Thyroid gland (tissue), 4 donors: ENCODE measurements at regions not wholly inside any gene's neighbourhood (a gene's known extent, or its start where the extent isn't known, plus 50 kb on each side); places are given as distances from the start of the nearest gene placed in this dataset.

Source experiments
- DNase-seq, 2 donors: peaks; one replicate each; pipeline ENCODE4 v3.0.0-alpha.2; 2019
- H3K27ac ChIP-seq, 3 donors: fragments of 200-600 bp; sonication (generic); 1 replicate in 2 of 3; 2 replicates in 1 of 3; pipeline ENCODE4 v1.5.1; 2016 to 2019; ENCODE audit warnings: mild to moderate bottlenecking in 1 of 3, moderate library complexity in 1 of 3
- H3K27me3 ChIP-seq: fragments of 200-600 bp; sonication (generic); one replicate; pipeline ENCODE4 v1.5.1; 2019
- H3K36me3 ChIP-seq, 2 donors: fragments of 200-600 bp; sonication (generic); one replicate each; pipeline ENCODE4 v1.5.1; 2016 to 2019
- H3K4me1 ChIP-seq, 2 donors: fragments of 200-600 bp; sonication (generic); one replicate each; pipeline ENCODE4 v1.5.1; 2017 to 2019
- H3K4me3 ChIP-seq, 3 donors: fragments of 200-600 bp; sonication (generic); replicated peaks in 1 of 3; 1 replicate in 2 of 3; 2 replicates in 1 of 3; pipeline ENCODE4 v1.5.1; 2016; ENCODE audit warnings: mild to moderate bottlenecking in 1 of 3
- H3K9me3 ChIP-seq: fragments of 200-600 bp; sonication (generic); one replicate; pipeline ENCODE4 v1.5.1; 2017
- POLR2A ChIP-seq, 2 donors: fragments of 450-650 bp; IDR thresholded peaks; one replicate each; pipeline ENCODE4 v1.6.1; 2017; ENCODE audit warnings: antibody characterized with exemption in 2 of 2, mild to moderate bottlenecking in 2 of 2, moderate library complexity in 1 of 2
- WGBS, 2 donors: methylation state at CpG; one replicate each; pipeline ENCODE4 v1.1.5; 2017; 5-methylcytosine and 5-hydroxymethylcytosine counted together
- intact Hi-C: fragments of 100-400 bp; cut with DNase I; formaldehyde crosslinking; loops from one replicate; pipeline ENCODE4 v1.15.1; 2023
- TF ChIP-seq, protein P1 (sequence below), 6 experiments: fragments of 200-600 bp in 3 of 6; fragments of 450-650 bp in 3 of 6; sonication (generic) in 3 of 6; IDR thresholded peaks; one replicate each; pipeline ENCODE4 v1.5.1; 2016 to 2019; ENCODE audit warnings: antibody characterized with exemption in 6 of 6, mild to moderate bottlenecking in 2 of 6, inconsistent platforms in 1 of 6, moderate library complexity in 1 of 6

DNA sequence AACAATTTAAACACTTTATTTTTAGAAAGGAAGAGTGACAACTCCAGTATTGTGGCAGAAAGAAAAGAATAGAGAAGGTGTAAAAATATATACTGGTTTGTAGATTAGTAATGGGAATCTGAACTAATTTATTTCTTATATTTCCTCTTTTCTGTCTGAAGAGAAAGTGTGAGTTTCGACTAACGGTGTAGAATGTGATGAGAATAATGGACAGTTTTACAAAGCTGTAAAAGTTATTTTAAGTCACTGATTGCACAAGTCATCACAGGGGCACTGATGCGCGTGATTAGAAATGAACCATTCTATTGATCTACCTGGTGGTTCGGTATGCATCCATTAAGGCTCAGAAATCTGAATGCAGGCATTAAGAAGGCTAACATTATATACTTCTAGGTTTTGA, 158.5 kb upstream of the ATXN7L3B start:
- 90 to 92% methylated on average over 5 of the region's 5 CpGs for WGBS, 2 donors
- no peaks in the 10 kb centered on the region for H3K4me1 ChIP-seq
- DNase-seq: no peak
- no peak overlapping the region for H3K27ac ChIP-seq
- no peak overlapping the region for H3K4me3 ChIP-seq
- H3K9me3 ChIP-seq: no peaks in the 10 kb centered on the region
- TF ChIP-seq, protein P1, sequence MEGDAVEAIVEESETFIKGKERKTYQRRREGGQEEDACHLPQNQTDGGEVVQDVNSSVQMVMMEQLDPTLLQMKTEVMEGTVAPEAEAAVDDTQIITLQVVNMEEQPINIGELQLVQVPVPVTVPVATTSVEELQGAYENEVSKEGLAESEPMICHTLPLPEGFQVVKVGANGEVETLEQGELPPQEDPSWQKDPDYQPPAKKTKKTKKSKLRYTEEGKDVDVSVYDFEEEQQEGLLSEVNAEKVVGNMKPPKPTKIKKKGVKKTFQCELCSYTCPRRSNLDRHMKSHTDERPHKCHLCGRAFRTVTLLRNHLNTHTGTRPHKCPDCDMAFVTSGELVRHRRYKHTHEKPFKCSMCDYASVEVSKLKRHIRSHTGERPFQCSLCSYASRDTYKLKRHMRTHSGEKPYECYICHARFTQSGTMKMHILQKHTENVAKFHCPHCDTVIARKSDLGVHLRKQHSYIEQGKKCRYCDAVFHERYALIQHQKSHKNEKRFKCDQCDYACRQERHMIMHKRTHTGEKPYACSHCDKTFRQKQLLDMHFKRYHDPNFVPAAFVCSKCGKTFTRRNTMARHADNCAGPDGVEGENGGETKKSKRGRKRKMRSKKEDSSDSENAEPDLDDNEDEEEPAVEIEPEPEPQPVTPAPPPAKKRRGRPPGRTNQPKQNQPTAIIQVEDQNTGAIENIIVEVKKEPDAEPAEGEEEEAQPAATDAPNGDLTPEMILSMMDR (IDR thresholded peaks at IDR 0.05): no peak
- no peak for TF ChIP-seq POLR2A (IDR thresholded peaks at IDR 0.05)
- H3K36me3 ChIP-seq: no peaks in the 10 kb centered on the region
- H3K27me3 ChIP-seq: no peaks in the 10 kb centered on the region
- intact Hi-C loops: no loop called here

DNA sequence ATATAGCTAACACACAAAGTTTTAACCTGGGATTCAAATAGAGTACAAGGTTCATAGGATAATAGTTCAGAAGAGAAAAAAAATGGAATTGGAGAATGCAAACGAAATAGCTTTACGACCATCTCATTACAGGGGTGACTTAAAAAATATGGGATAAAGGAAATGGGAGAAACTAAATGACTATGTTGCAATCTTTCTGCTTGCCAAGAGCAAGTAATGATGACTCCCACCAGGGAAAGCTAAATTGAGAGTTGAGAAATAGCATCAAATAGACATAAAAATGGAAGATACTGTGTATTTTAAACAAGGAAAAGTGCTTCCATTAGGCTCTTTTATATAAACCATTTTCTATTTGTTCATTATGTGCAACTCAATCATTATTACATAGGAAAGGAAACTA, 155.7 kb upstream of the ATXN7L3B start:
- WGBS, 2 donors: 67 to 76% methylated on average over 2 of the region's 2 CpGs
- intact Hi-C loops: no loop called here
- Histone ChIP-seq H3K4me3 (no peak overlapping the region), H3K27ac (no peak overlapping the region), H3K27me3 (no peaks in the 10 kb centered on the region), H3K4me1 (no peaks in the 10 kb centered on the region), H3K9me3 (no peaks in the 10 kb centered on the region), H3K36me3 (no peaks in the 10 kb centered on the region)
- DNase-seq: no peak
- TF ChIP-seq, protein P1 (IDR thresholded peaks at IDR 0.05): no peak
- TF ChIP-seq POLR2A (IDR thresholded peaks at IDR 0.05): no peak

DNA sequence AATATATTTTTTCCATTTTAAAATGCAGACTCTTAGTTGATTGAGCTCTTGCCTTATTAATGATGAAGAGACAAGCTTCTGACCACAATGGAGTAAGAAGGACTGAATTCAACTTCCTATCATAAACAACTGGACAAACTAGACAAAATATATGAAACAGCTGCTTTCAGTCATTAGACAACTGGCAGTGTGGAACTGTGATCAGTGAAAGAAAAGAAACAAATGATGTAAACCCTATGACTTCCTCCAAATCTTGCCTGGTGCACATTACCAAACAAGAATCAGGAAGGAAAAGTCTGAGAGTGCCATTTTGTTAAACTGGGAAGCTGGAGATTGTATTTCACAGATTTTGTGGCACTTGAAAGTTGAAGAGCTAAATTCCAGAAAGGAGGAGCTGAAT, 154.7 kb upstream of the ATXN7L3B start:
- no peaks in the 10 kb centered on the region for H3K36me3 ChIP-seq
- H3K27ac ChIP-seq: no peak overlapping the region
- no peaks in the 10 kb centered on the region for H3K27me3 ChIP-seq
- intact Hi-C loops: no loop called here
- no peaks in the 10 kb centered on the region for H3K9me3 ChIP-seq
- DNase-seq: no peak
- no peak overlapping the region for H3K4me3 ChIP-seq
- no peak for TF ChIP-seq POLR2A (IDR thresholded peaks at IDR 0.05)
- TF ChIP-seq, protein P1 (IDR thresholded peaks at IDR 0.05): no peak
- no peaks in the 10 kb centered on the region for H3K4me1 ChIP-seq

DNA sequence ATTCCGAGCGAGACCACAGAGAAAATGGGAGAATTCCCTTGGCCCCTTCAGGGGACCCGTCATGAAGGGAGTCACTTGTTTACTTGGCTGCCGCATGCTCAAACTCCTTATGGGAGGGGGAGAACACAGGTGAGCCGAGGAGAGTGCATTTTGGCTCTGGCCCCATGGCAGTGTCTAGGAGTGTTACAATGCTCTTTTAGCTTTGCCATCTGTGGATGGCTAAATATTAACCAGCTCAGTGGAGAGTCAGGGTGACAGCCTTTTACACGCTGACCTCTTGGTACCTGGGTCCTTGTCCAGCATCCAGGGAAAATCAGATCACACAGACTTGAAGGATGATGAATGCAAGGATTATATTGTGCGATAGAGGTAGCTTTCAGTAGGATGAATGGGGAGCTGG, 146.4 kb upstream of the ATXN7L3B start:
- no peaks in the 10 kb centered on the region for H3K4me1 ChIP-seq
- no peaks in the 10 kb centered on the region for H3K9me3 ChIP-seq
- H3K36me3 ChIP-seq: no peaks in the 10 kb centered on the region
- intact Hi-C loops: no loop called here
- no peak for TF ChIP-seq POLR2A (IDR thresholded peaks at IDR 0.05)
- TF ChIP-seq, protein P1 (IDR thresholded peaks at IDR 0.05): no peak
- 91 to 93% methylated on average over 7 of the region's 7 CpGs for WGBS, 2 donors
- no peak overlapping the region for H3K4me3 ChIP-seq
- no peak overlapping the region for H3K27ac ChIP-seq
- DNase-seq: no peak
- H3K27me3 ChIP-seq: no peaks in the 10 kb centered on the region

DNA sequence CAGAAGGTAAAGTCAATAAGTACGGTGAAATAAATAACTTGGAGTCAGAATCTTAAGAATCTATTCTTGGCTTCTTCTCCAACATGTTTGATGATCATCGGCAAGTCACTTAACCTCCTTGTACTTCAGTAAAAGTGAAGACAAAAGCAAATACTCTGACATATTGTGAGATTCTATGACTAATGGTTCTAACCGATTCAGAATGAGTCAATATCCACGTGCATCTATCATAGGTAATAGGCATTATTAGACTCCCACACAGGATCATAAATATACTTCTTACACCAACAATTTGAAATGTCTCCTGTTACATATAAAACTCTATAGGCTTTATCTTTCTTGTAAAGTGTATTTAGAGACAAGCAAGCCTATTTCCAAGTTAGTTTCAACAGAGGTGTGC, 144.4 kb upstream of the ATXN7L3B start:
- no peak overlapping the region for H3K4me3 ChIP-seq
- no peak for DNase-seq
- H3K36me3 ChIP-seq: no peaks in the 10 kb centered on the region
- no peak for TF ChIP-seq POLR2A (IDR thresholded peaks at IDR 0.05)
- TF ChIP-seq, protein P1 (IDR thresholded peaks at IDR 0.05): no peak
- H3K4me1 ChIP-seq: no peaks in the 10 kb centered on the region
- H3K9me3 ChIP-seq: no peaks in the 10 kb centered on the region
- H3K27me3 ChIP-seq: no peaks in the 10 kb centered on the region
- intact Hi-C loops: no loop called here
- 83 to 88% methylated on average over 4 of the region's 4 CpGs for WGBS, 2 donors
- no peak overlapping the region for H3K27ac ChIP-seq
